ENCODE measurements at regions not wholly inside any gene's neighbourhood (a gene's known extent, or its start where the extent isn't known, plus 50 kb on each side); places are given as distances from the start of the nearest gene placed in this dataset.

DNA sequence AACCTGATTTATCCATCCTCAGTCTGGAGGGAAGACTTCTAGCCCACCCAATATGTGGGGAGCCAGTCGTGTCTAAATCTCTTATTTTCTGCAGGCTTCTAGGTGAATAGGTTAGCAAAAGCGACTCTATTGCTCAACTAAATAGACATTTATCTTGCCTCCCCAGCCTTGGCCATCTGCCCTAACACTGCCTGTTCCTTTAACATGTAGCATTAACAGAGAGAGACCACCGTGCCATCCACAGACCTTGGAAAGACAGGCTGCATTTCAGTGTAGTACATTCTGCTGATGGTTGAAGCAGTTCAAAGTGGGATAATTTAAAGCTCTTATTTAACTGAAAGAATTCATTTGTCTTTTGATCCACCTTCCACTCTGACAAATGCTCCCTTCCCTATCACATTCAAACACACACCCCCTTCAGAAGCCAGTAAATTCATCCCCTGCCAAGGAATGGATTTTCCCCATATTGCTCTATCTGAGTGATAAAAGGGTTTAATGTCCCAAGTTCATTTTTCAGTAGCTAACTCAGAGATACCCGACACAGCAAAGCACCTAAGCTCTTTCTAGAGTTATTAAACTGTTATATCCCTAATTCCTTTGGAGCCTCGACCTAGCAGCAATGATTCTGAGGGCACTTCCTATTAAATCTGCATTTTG, 58.1 kb upstream of the COX10 start:
- Mint-ChIP-seq H3K4me3 (no peak overlapping the region), H3K27ac (peak overlapping the region; percentile 6; the same call in 1 of the 2 replicates)
- H3K36me3 ChIP-seq (ENCODE audit: insufficient read depth), result no peaks in the 10 kb centered on the region

More for the DNA sequence above, 58.1 kb upstream of the COX10 start:
- no peak overlapping the region for H3K27ac ChIP-seq (ENCODE audit: low read depth)
- Mint-ChIP-seq H3K36me3 (ENCODE audit: low read depth) (no peaks in the 10 kb centered on the region; the same call in 2 of the 3 replicates), H3K9me3 (no peaks in the 10 kb centered on the region), H3K27me3 (ENCODE audit: insufficient read depth, low read depth, poor library complexity) (no peaks in the 10 kb centered on the region), H3K4me1 (peaks cover 27% of the 10 kb centered on the region)
- H3K9me2 ChIP-seq (ENCODE audit: insufficient read depth), result peaks cover 9% of the 10 kb centered on the region
- DNase-seq (ENCODE audit: low spot score) (no peak), ATAC-seq (no peak)
- no peak overlapping the region for H3K4me3 ChIP-seq
- H3F3A ChIP-seq (replicated peaks; ENCODE audit: low read depth), result no peaks in the 10 kb centered on the region
- TF ChIP-seq NANOG (IDR thresholded peaks at IDR 0.05; ENCODE audit: borderline replicate concordance), result no peak
- no peak for TF ChIP-seq ZNF114 (CRISPR knock-in tag; IDR thresholded peaks at IDR 0.05)
- TF ChIP-seq, protein P1, sequence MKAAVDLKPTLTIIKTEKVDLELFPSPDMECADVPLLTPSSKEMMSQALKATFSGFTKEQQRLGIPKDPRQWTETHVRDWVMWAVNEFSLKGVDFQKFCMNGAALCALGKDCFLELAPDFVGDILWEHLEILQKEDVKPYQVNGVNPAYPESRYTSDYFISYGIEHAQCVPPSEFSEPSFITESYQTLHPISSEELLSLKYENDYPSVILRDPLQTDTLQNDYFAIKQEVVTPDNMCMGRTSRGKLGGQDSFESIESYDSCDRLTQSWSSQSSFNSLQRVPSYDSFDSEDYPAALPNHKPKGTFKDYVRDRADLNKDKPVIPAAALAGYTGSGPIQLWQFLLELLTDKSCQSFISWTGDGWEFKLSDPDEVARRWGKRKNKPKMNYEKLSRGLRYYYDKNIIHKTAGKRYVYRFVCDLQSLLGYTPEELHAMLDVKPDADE (IDR thresholded peaks at IDR 0.05), result no peak
- TF ChIP-seq, protein P2, sequence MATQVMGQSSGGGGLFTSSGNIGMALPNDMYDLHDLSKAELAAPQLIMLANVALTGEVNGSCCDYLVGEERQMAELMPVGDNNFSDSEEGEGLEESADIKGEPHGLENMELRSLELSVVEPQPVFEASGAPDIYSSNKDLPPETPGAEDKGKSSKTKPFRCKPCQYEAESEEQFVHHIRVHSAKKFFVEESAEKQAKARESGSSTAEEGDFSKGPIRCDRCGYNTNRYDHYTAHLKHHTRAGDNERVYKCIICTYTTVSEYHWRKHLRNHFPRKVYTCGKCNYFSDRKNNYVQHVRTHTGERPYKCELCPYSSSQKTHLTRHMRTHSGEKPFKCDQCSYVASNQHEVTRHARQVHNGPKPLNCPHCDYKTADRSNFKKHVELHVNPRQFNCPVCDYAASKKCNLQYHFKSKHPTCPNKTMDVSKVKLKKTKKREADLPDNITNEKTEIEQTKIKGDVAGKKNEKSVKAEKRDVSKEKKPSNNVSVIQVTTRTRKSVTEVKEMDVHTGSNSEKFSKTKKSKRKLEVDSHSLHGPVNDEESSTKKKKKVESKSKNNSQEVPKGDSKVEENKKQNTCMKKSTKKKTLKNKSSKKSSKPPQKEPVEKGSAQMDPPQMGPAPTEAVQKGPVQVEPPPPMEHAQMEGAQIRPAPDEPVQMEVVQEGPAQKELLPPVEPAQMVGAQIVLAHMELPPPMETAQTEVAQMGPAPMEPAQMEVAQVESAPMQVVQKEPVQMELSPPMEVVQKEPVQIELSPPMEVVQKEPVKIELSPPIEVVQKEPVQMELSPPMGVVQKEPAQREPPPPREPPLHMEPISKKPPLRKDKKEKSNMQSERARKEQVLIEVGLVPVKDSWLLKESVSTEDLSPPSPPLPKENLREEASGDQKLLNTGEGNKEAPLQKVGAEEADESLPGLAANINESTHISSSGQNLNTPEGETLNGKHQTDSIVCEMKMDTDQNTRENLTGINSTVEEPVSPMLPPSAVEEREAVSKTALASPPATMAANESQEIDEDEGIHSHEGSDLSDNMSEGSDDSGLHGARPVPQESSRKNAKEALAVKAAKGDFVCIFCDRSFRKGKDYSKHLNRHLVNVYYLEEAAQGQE (IDR thresholded peaks at IDR 0.05; ENCODE audit: unreplicated experiment), result no peak
- TF ChIP-seq EZH2phosphoT487 (IDR thresholded peaks at IDR 0.05; ENCODE audit: unreplicated experiment), result no peak
- no peak for TF ChIP-seq CREB1 (CRISPR knock-in tag; IDR thresholded peaks at IDR 0.05; ENCODE audit: low read depth)
- TF ChIP-seq, protein P3, sequence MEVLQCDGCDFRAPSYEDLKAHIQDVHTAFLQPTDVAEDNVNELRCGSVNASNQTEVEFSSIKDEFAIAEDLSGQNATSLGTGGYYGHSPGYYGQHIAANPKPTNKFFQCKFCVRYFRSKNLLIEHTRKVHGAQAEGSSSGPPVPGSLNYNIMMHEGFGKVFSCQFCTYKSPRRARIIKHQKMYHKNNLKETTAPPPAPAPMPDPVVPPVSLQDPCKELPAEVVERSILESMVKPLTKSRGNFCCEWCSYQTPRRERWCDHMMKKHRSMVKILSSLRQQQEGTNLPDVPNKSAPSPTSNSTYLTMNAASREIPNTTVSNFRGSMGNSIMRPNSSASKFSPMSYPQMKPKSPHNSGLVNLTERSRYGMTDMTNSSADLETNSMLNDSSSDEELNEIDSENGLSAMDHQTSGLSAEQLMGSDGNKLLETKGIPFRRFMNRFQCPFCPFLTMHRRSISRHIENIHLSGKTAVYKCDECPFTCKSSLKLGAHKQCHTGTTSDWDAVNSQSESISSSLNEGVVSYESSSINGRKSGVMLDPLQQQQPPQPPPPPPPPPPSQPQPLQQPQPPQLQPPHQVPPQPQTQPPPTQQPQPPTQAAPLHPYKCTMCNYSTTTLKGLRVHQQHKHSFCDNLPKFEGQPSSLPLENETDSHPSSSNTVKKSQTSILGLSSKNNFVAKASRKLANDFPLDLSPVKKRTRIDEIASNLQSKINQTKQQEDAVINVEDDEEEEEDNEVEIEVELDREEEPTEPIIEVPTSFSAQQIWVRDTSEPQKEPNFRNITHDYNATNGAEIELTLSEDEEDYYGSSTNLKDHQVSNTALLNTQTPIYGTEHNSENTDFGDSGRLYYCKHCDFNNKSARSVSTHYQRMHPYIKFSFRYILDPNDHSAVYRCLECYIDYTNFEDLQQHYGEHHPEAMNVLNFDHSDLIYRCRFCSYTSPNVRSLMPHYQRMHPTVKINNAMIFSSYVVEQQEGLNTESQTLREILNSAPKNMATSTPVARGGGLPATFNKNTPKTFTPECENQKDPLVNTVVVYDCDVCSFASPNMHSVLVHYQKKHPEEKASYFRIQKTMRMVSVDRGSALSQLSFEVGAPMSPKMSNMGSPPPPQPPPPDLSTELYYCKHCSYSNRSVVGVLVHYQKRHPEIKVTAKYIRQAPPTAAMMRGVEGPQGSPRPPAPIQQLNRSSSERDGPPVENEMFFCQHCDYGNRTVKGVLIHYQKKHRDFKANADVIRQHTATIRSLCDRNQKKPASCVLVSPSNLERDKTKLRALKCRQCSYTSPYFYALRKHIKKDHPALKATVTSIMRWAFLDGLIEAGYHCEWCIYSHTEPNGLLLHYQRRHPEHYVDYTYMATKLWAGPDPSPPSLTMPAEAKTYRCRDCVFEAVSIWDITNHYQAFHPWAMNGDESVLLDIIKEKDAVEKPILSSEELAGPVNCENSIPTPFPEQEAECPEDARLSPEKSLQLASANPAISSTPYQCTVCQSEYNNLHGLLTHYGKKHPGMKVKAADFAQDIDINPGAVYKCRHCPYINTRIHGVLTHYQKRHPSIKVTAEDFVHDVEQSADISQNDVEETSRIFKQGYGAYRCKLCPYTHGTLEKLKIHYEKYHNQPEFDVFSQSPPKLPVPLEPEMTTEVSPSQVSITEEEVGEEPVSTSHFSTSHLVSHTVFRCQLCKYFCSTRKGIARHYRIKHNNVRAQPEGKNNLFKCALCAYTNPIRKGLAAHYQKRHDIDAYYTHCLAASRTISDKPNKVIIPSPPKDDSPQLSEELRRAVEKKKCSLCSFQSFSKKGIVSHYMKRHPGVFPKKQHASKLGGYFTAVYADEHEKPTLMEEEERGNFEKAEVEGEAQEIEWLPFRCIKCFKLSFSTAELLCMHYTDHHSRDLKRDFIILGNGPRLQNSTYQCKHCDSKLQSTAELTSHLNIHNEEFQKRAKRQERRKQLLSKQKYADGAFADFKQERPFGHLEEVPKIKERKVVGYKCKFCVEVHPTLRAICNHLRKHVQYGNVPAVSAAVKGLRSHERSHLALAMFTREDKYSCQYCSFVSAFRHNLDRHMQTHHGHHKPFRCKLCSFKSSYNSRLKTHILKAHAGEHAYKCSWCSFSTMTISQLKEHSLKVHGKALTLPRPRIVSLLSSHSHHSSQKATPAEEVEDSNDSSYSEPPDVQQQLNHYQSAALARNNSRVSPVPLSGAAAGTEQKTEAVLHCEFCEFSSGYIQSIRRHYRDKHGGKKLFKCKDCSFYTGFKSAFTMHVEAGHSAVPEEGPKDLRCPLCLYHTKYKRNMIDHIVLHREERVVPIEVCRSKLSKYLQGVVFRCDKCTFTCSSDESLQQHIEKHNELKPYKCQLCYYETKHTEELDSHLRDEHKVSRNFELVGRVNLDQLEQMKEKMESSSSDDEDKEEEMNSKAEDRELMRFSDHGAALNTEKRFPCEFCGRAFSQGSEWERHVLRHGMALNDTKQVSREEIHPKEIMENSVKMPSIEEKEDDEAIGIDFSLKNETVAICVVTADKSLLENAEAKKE (CRISPR knock-in tag; IDR thresholded peaks at IDR 0.05), result no peak
- TF ChIP-seq EZH2 (IDR thresholded peaks at IDR 0.05; ENCODE audit: low read depth, unreplicated experiment), result no peak
- TF ChIP-seq, protein P4, sequence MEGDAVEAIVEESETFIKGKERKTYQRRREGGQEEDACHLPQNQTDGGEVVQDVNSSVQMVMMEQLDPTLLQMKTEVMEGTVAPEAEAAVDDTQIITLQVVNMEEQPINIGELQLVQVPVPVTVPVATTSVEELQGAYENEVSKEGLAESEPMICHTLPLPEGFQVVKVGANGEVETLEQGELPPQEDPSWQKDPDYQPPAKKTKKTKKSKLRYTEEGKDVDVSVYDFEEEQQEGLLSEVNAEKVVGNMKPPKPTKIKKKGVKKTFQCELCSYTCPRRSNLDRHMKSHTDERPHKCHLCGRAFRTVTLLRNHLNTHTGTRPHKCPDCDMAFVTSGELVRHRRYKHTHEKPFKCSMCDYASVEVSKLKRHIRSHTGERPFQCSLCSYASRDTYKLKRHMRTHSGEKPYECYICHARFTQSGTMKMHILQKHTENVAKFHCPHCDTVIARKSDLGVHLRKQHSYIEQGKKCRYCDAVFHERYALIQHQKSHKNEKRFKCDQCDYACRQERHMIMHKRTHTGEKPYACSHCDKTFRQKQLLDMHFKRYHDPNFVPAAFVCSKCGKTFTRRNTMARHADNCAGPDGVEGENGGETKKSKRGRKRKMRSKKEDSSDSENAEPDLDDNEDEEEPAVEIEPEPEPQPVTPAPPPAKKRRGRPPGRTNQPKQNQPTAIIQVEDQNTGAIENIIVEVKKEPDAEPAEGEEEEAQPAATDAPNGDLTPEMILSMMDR (conservative IDR thresholded peaks at IDR 0.05; ENCODE audit: low read depth in 2 of 2), result no peak
- no peak for TF ChIP-seq STAT1 (IDR thresholded peaks at IDR 0.05; ENCODE audit: unreplicated experiment)
- TF ChIP-seq POLR2AphosphoS5 (IDR thresholded peaks at IDR 0.05; ENCODE audit: low read depth), result no peak
- TF ChIP-seq ZNF331 (CRISPR knock-in tag; IDR thresholded peaks at IDR 0.05; ENCODE audit: low read depth), result no peak
- TF ChIP-seq JUNB (IDR thresholded peaks at IDR 0.05; ENCODE audit: unreplicated experiment), result no peak
- no peaks in the 10 kb centered on the region for H3K79me2 ChIP-seq (replicated peaks; ENCODE audit: insufficient read depth)
- H4K20me1 ChIP-seq (replicated peaks; ENCODE audit: insufficient read depth), result no peaks in the 10 kb centered on the region
- H3K27me3 ChIP-seq (ENCODE audit: insufficient read depth), result no peaks in the 10 kb centered on the region
- H3K4me1 ChIP-seq (ENCODE audit: insufficient read depth), result peaks cover 13% of the 10 kb centered on the region
- no peak overlapping the region for H3K4me2 ChIP-seq
- H2AFZ ChIP-seq, result peak overlapping the region; percentile 1; the same call in 1 of the 2 replicates

All from GM23338 (cell line).